ENCODE measurements at regions not wholly inside any gene's neighbourhood (a gene's known extent, or its start where the extent isn't known, plus 50 kb on each side); places are given as distances from the start of the nearest gene placed in this dataset.

GRCh38 chr5:143614831-143615230 is 197.1 kb upstream of the HMHB1 start:
- Histone ChIP-seq H3K36me3 (ENCODE audit: control insufficient read depth, insufficient read depth, low read length) (no peaks in the 10 kb centered on the region), H3K9ac (ENCODE audit: insufficient read depth in 1 of 2, low read depth in 2 of 2, low read length in 2 of 2) (no peak overlapping the region), H2AFZ (ENCODE audit: low read depth, low read length) (no peak overlapping the region), H3K27ac (ENCODE audit: extremely low read depth, low read depth, low read length) (no peak overlapping the region), H3K9me3 (replicated peaks; ENCODE audit: control insufficient read depth, insufficient read depth, low read depth, low read length) (no peaks in the 10 kb centered on the region), H3K4me1 (replicated peaks in 1 of 2; ENCODE audit: control insufficient read depth in 2 of 2, insufficient read depth in 2 of 2, low read length in 2 of 2) (no peaks in the 10 kb centered on the region), H3K79me2 (ENCODE audit: control insufficient read depth, insufficient read depth, low read length) (no peaks in the 10 kb centered on the region), H3K27me3 (ENCODE audit: control insufficient read depth in 2 of 2, insufficient read depth in 2 of 2, low read length in 2 of 2) (no peaks in the 10 kb centered on the region), H3K4me2 (ENCODE audit: insufficient read depth, low read length) (no peak overlapping the region), H3K4me3 (no peak overlapping the region), H4K20me1 (replicated peaks; ENCODE audit: control insufficient read depth, insufficient read depth, low read length) (no peaks in the 10 kb centered on the region), H3K9me1 (ENCODE audit: control insufficient read depth, insufficient read depth, low read length) (no peaks in the 10 kb centered on the region)
- FAIRE-seq: no peak
- WGBS (ENCODE audit: insufficient coverage, low coverage, missing lambda C conversion rate): 2% methylated on average over 4 of the region's 4 CpGs
- in situ Hi-C loops (cut with MboI) (no loop called here), intact Hi-C loops (cut with micrococcal nuclease) (no loop called here)
- ATAC-seq: no peak
- CTCF ChIA-PET (ENCODE audit: low intra/inter-chr PET ratio): no interaction called here
- DNase-seq (ENCODE audit: extremely low read depth in 1 of 4, low spot score in 3 of 4): no peak
- no TSS peak for BruUV-seq (replicated peaks)
- TF ChIP-seq ZNF444 (CRISPR knock-in tag; IDR thresholded peaks at IDR 0.05) (no peak), GATAD2B (IDR thresholded peaks at IDR 0.05; ENCODE audit: borderline replicate concordance) (no peak), SIN3B (IDR thresholded peaks at IDR 0.05; ENCODE audit: low read depth) (no peak), ARID2 (IDR thresholded peaks at IDR 0.05) (no peak), MXD1 (CRISPR knock-in tag; IDR thresholded peaks at IDR 0.05; ENCODE audit: borderline replicate concordance, poor library complexity, severe bottlenecking) (no peak), RNF2 (IDR thresholded peaks at IDR 0.05) (no peak), BRD4 (IDR thresholded peaks at IDR 0.05) (no peak), AFF4 (CRISPR knock-in tag; IDR thresholded peaks at IDR 0.05) (no peak), HNRNPLL (IDR thresholded peaks at IDR 0.05; ENCODE audit: low read depth, low read length, poor library complexity, severe bottlenecking) (no peak)
- POLR2A ChIA-PET: no interaction called here

All from K562 (cell line).